Osteoblast (primary cell): ENCODE measurements at regions not wholly inside any gene's neighbourhood (a gene's known extent, or its start where the extent isn't known, plus 50 kb on each side); places are given as distances from the start of the nearest gene placed in this dataset.

Source experiments
- DNase-seq: peaks from one replicate; pipeline ENCODE4 v3.0.0; 2011; ENCODE audit warnings: low spot score, mixed read lengths; ENCODE audit not compliant: insufficient read length; ENCODE audit errors: missing footprints
- H2AFZ ChIP-seq: 2 replicates; pipeline ENCODE4 v1.6.0; 2011; ENCODE audit warnings: mild to moderate bottlenecking, low read length
- H3K27ac ChIP-seq: 2 replicates; pipeline ENCODE4 v1.5.1; 2011; ENCODE audit warnings: mild to moderate bottlenecking, low read depth, low read length, moderate library complexity
- H3K27me3 ChIP-seq: 2 replicates; pipeline ENCODE4 v1.6.0; 2012; ENCODE audit warnings: mild to moderate bottlenecking, control low read depth, inconsistent platforms, low read length, moderate library complexity; ENCODE audit not compliant: insufficient read depth
- H3K36me3 ChIP-seq: 2 replicates; pipeline ENCODE4 v1.5.1; 2011; ENCODE audit warnings: mild to moderate bottlenecking, low read length, control low read depth, moderate library complexity; ENCODE audit not compliant: insufficient read depth
- H3K4me1 ChIP-seq: 2 replicates; pipeline ENCODE4 v1.5.1; 2011; ENCODE audit warnings: mild to moderate bottlenecking, low read length, control low read depth, moderate library complexity; ENCODE audit not compliant: insufficient read depth
- H3K4me2 ChIP-seq: 2 replicates; pipeline ENCODE4 v1.6.0; 2011; ENCODE audit warnings: mild to moderate bottlenecking, low read length; ENCODE audit not compliant: insufficient read depth
- H3K4me3 ChIP-seq: fragments of 200-600 bp; sonication (generic); 3 replicates; pipeline ENCODE4 v1.5.1; 2012; ENCODE audit warnings: mild to moderate bottlenecking, low read length, inconsistent platforms; ENCODE audit not compliant: insufficient read depth
- H3K79me2 ChIP-seq: 2 replicates; pipeline ENCODE4 v1.6.0; 2012; ENCODE audit warnings: mild to moderate bottlenecking, low read length, control low read depth, inconsistent platforms; ENCODE audit not compliant: insufficient read depth
- H3K9me3 ChIP-seq: 2 replicates; pipeline ENCODE4 v1.5.1; 2011; ENCODE audit warnings: low read depth, low read length, control low read depth
- H4K20me1 ChIP-seq: 2 replicates; pipeline ENCODE4 v1.6.0; 2012; ENCODE audit warnings: mild to moderate bottlenecking, low read length, control low read depth; ENCODE audit not compliant: insufficient read depth
- CTCF ChIP-seq: IDR thresholded peaks from 2 replicates; pipeline ENCODE4 v1.5.1; 2011; ENCODE audit warnings: mild to moderate bottlenecking, low read depth, low read length, moderate library complexity; ENCODE audit errors: extremely low read depth

- no peak overlapping the region for H3K27ac ChIP-seq
- TF ChIP-seq CTCF = no peak
- H2AFZ ChIP-seq = no peak overlapping the region
- H3K4me1 ChIP-seq = no peaks in the 10 kb centered on the region
- H3K36me3 ChIP-seq = no peaks in the 10 kb centered on the region
- H3K4me2 ChIP-seq = no peak overlapping the region
- no peak overlapping the region for H3K4me3 ChIP-seq
- no peak for DNase-seq
- no peaks in the 10 kb centered on the region for H3K9me3 ChIP-seq
- H3K27me3 ChIP-seq = no peaks in the 10 kb centered on the region
- no peaks in the 10 kb centered on the region for H3K79me2 ChIP-seq
- H4K20me1 ChIP-seq = no peaks in the 10 kb centered on the region
Observed at GRCh38 chr22:34004058-34004457, 83.8 kb upstream of the LARGE1 start.

- no peaks in the 10 kb centered on the region for H3K27me3 ChIP-seq
- H4K20me1 ChIP-seq = no peaks in the 10 kb centered on the region
- H3K4me1 ChIP-seq = no peaks in the 10 kb centered on the region
- H3K4me3 ChIP-seq = no peak overlapping the region
- TF ChIP-seq CTCF = no peak
- no peaks in the 10 kb centered on the region for H3K79me2 ChIP-seq
- no peaks in the 10 kb centered on the region for H3K36me3 ChIP-seq
- H3K4me2 ChIP-seq = no peak overlapping the region
- no peak overlapping the region for H2AFZ ChIP-seq
- no peak overlapping the region for H3K27ac ChIP-seq
- peaks cover 3% of the 10 kb centered on the region for H3K9me3 ChIP-seq
- no peak for DNase-seq
Observed at GRCh38 chr22:34010259-34010658, 90.0 kb upstream of the LARGE1 start.

GRCh38 chr22:34015642-34016041, 95.4 kb upstream of the LARGE1 start:
- H3K4me3 ChIP-seq = no peak overlapping the region
- H4K20me1 ChIP-seq = no peaks in the 10 kb centered on the region
- H3K4me1 ChIP-seq = no peaks in the 10 kb centered on the region
- no peak overlapping the region for H3K4me2 ChIP-seq
- no peaks in the 10 kb centered on the region for H3K79me2 ChIP-seq
- H3K36me3 ChIP-seq = no peaks in the 10 kb centered on the region
- H2AFZ ChIP-seq = no peak overlapping the region
- H3K9me3 ChIP-seq = no peaks in the 10 kb centered on the region
- no peak for DNase-seq
- no peaks in the 10 kb centered on the region for H3K27me3 ChIP-seq
- H3K27ac ChIP-seq = no peak overlapping the region
- no peak for TF ChIP-seq CTCF

GRCh38 chr22:34017205-34017604, 96.9 kb upstream of the LARGE1 start:
- Histone ChIP-seq H3K27ac (no peak overlapping the region), H3K36me3 (no peaks in the 10 kb centered on the region), H4K20me1 (no peaks in the 10 kb centered on the region), H3K79me2 (no peaks in the 10 kb centered on the region), H3K27me3 (no peaks in the 10 kb centered on the region), H3K4me2 (no peak overlapping the region), H3K4me3 (no peak overlapping the region), H3K9me3 (no peaks in the 10 kb centered on the region), H3K4me1 (no peaks in the 10 kb centered on the region), H2AFZ (no peak overlapping the region)
- no peak for DNase-seq
- TF ChIP-seq CTCF = no peak
